Astrocyte (in vitro differentiated cells and primary cell): ENCODE measurements at regions not wholly inside any gene's neighbourhood (a gene's known extent, or its start where the extent isn't known, plus 50 kb on each side); places are given as distances from the start of the nearest gene placed in this dataset.

ENCODE experiments used
- EZH2 ChIP-seq: IDR thresholded peaks from 2 replicates; pipeline ENCODE4 v1.6.1; 2012; ENCODE audit warnings: mild to moderate bottlenecking, low read length, inconsistent platforms; ENCODE audit not compliant: insufficient read depth
- TF ChIP-seq, protein P1 (sequence below): IDR thresholded peaks from 2 replicates; pipeline ENCODE4 v1.5.1; 2011; ENCODE audit warnings: low read depth, mild to moderate bottlenecking, inconsistent platforms, low read length, moderate library complexity; ENCODE audit not compliant: insufficient read depth

DNA sequence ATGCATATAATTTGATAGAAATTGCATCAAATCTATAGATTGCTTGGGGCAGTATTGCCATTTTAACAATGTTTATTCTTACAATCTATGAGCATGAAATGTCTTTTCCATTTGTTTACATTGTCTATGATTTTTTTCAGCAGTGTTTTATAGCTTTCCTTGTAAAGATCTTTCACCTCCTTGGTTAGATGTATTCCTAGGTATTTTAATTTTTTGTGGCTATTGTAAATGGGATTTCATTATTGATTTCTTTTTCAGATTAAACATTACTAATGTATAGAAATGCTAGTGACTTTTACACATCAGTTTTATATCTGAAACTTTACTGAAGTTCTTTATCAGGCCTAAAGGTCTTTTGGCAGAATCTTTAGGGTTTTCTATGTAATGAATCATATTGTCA is 237.6 kb upstream of the STAC start:
- TF ChIP-seq, protein P1, sequence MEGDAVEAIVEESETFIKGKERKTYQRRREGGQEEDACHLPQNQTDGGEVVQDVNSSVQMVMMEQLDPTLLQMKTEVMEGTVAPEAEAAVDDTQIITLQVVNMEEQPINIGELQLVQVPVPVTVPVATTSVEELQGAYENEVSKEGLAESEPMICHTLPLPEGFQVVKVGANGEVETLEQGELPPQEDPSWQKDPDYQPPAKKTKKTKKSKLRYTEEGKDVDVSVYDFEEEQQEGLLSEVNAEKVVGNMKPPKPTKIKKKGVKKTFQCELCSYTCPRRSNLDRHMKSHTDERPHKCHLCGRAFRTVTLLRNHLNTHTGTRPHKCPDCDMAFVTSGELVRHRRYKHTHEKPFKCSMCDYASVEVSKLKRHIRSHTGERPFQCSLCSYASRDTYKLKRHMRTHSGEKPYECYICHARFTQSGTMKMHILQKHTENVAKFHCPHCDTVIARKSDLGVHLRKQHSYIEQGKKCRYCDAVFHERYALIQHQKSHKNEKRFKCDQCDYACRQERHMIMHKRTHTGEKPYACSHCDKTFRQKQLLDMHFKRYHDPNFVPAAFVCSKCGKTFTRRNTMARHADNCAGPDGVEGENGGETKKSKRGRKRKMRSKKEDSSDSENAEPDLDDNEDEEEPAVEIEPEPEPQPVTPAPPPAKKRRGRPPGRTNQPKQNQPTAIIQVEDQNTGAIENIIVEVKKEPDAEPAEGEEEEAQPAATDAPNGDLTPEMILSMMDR = no peak
- no peak for TF ChIP-seq EZH2
